NB4 (cell line): ENCODE measurements at regions not wholly inside any gene's neighbourhood (a gene's known extent, or its start where the extent isn't known, plus 50 kb on each side); places are given as distances from the start of the nearest gene placed in this dataset.

ENCODE experiments used
- DNase-seq: peaks from one replicate; pipeline ENCODE4 v3.0.0; 2010; ENCODE audit warnings: low read depth
- H3K4me3 ChIP-seq: one replicate; pipeline ENCODE4 v1.5.1; 2011; ENCODE audit warnings: mild to moderate bottlenecking, low read depth, low read length, moderate library complexity
- MYC ChIP-seq: IDR thresholded peaks from 2 replicates; pipeline ENCODE4 v1.6.1; 2011; ENCODE audit warnings: low read depth, low read length
- POLR2A ChIP-seq: IDR thresholded peaks from 2 replicates; pipeline ENCODE4 v1.6.1; 2011; ENCODE audit warnings: mild to moderate bottlenecking; ENCODE audit not compliant: insufficient read length; ENCODE audit errors: extremely low read depth
- TF ChIP-seq, protein P1 (sequence below): IDR thresholded peaks from one replicate; pipeline ENCODE4 v1.5.1; 2012; ENCODE audit warnings: low read depth, low read length
- TF ChIP-seq, protein P2 (sequence below): IDR thresholded peaks from 2 replicates; pipeline ENCODE4 v1.6.1; 2011; ENCODE audit warnings: low read depth, low read length

DNA sequence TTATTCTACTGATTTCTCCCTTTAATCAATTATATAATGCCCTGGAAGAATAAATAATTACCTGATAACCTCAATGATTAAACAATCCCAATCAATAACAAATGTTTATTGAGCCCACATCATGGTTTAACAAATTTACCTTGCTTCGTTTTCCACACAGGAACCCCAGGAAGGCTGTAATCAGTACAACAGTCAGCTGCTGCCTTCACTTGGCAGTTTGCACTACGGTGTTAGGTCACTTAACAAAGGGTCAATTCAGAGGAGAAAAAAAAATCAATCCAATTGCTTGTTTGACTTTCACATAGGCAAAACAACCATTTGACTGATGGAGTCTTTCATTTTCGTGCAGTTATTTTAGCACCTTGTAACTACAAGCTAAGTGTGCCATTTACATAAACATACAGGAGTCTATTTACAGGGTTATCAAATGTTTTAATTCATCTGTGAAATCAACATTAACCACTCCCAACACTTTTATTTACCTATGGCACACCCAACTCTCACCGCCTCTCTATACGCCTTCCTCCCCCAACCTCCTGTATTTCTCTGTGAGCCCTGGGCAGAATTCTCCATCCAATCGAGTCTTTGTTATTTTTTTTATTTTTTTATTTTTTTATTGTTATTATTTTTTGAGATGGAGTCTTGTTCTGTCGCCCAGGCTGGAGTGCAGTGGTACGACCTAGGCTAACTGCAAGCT, 140.4 kb upstream of the TAB2 start:
- H3K4me3 ChIP-seq = no peak overlapping the region
- TF ChIP-seq, protein P1, sequence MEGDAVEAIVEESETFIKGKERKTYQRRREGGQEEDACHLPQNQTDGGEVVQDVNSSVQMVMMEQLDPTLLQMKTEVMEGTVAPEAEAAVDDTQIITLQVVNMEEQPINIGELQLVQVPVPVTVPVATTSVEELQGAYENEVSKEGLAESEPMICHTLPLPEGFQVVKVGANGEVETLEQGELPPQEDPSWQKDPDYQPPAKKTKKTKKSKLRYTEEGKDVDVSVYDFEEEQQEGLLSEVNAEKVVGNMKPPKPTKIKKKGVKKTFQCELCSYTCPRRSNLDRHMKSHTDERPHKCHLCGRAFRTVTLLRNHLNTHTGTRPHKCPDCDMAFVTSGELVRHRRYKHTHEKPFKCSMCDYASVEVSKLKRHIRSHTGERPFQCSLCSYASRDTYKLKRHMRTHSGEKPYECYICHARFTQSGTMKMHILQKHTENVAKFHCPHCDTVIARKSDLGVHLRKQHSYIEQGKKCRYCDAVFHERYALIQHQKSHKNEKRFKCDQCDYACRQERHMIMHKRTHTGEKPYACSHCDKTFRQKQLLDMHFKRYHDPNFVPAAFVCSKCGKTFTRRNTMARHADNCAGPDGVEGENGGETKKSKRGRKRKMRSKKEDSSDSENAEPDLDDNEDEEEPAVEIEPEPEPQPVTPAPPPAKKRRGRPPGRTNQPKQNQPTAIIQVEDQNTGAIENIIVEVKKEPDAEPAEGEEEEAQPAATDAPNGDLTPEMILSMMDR = no peak
- no peak for DNase-seq

DNA sequence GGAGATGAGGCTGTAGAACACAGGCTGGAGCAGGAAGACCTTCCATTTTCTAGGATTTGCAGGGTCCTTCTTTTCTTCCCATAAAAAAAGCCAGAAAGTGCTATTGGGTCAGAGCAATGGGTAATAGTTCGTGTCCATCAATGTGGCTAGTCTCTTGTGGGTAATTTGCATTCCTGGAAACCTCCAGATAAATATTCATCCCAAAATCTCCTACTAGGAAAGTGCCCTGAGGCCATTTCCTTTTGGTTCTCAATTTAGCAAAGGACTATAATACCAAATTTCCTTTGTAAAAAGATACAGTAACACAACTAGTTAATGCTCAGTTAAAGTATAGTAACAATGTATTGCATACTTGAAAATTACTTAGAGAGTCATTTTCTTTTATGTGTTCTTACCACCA, 138.1 kb upstream of the TAB2 start:
- TF ChIP-seq, protein P2, sequence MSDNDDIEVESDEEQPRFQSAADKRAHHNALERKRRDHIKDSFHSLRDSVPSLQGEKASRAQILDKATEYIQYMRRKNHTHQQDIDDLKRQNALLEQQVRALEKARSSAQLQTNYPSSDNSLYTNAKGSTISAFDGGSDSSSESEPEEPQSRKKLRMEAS = no peak
- TF ChIP-seq POLR2A (no peak), MYC (no peak)
- TF ChIP-seq, protein P1 = no peak
- DNase-seq = no peak
- no peak overlapping the region for H3K4me3 ChIP-seq

DNA sequence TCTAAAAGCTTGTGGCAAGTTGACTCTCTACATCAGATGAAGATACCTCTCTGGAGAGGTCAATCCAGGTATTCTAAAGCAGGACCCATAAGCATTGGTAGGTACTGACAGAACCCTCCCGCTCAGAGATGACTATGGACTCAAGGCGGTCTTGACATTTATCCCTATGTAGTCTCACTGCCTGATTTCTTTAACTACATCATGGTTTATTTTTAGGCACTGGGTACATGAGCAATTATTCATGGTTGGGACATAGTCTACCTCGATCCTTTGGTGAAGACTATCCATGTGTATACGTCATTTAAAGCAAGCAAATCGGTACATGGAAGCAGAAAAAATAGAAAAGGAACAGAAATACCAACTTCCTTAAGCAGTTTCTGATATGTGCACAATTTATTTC, 136.2 kb upstream of the TAB2 start:
- TF ChIP-seq MYC (no peak), POLR2A (no peak)
- TF ChIP-seq, protein P2 = no peak
- TF ChIP-seq, protein P1 = no peak
- no peak for DNase-seq
- no peak overlapping the region for H3K4me3 ChIP-seq

DNA sequence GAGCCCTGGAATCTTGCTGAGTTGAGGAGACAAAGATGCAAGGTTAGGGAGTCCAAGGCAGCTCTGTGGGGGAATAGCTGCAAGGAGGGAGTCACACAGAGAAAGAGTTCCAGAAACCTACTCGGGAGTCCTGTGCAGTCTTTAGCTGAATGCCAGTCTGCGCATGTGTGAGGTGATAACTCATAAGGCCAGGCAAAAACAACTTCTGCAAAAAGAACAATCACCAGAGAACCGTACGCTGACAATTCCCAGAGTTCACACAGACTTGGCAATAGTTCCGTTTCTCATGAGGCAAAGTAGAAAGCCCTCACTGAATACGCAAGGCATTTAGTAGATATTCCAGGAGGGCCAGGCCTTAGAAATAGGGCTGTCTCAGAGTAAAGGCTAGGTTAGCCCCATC, 135.2 kb upstream of the TAB2 start:
- no peak for TF ChIP-seq MYC
- TF ChIP-seq, protein P1 = no peak
- TF ChIP-seq, protein P2 = no peak
- no peak for TF ChIP-seq POLR2A
- no peak overlapping the region for H3K4me3 ChIP-seq
- DNase-seq = no peak

DNA sequence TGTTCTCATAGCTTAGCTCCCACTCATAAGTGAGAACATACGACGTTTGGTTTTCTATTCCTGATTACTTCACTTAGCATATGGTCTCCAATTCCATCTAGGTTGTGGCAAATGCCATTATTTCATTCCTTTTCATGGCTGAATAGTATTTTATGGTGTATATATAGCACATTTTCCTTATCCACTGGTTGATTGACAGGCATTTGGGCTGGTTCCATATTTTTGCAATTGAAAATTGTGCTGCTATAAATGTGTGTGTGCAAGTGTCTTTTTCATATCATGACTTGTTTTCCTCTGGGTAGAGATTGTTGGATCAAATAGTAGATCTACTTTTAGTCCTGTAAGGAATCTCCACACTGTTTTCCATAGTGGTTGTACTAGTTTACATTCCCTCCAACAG, 133.0 kb upstream of the TAB2 start:
- TF ChIP-seq, protein P2 = no peak
- TF ChIP-seq, protein P1 = no peak
- no peak overlapping the region for H3K4me3 ChIP-seq
- DNase-seq = no peak

DNA sequence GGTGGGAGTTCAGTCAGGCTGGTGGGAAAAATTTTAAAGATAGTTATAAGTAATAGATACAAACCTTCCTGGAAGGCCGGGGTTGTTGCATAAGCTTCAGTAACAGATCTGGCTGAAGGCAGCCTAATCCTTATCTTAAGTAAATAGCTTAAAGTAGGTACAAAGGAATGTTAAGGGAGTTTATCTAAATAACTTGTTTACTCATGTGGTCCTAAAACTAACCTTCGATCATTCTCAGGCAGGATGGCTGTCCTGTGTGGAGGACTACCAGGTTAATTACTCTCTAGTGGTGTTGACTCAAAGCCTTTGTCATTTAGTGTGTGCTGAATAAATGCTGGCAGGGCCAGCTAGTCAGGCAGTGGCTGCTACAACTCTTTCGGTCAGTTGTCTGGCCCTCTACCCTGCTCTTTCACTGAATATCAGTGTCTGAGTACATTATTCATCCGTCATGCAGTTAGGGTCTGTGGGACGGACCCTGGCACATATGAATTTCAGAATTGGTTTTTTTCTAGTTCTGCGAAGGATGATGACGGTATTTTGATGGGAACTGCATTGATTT, 131.6 kb upstream of the TAB2 start:
- no peak overlapping the region for H3K4me3 ChIP-seq
- DNase-seq = no peak
- TF ChIP-seq MYC = no peak
- TF ChIP-seq POLR2A = no peak
- TF ChIP-seq, protein P1 = no peak
- TF ChIP-seq, protein P2 = no peak
